ENCODE measurements at regions not wholly inside any gene's neighbourhood (a gene's known extent, or its start where the extent isn't known, plus 50 kb on each side); places are given as distances from the start of the nearest gene placed in this dataset.

- intact Hi-C loops (cut with DNase I; ENCODE audit: low total_unique reads): no loop called here
- DNase-seq (ENCODE audit: low spot score in 2 of 2): peak in 1 of 2 donors; percentile 61
Measured at GRCh38 chr2:60677356-60677755, 78.7 kb upstream of the PAPOLG start.

GRCh38 chr2:60678551-60678950 lies 77.5 kb upstream of the PAPOLG start:
- H3K36me3 ChIP-seq: no peaks in the 10 kb centered on the region
- no peak overlapping the region for H3K27ac ChIP-seq
- H3K4me1 ChIP-seq: no peaks in the 10 kb centered on the region
- intact Hi-C loops (cut with DNase I; ENCODE audit: low total_unique reads): no loop called here
- DNase-seq (ENCODE audit: low spot score in 2 of 2): no peak
- no peak for TF ChIP-seq CTCF (IDR thresholded peaks at IDR 0.05)
- TF ChIP-seq POLR2A (IDR thresholded peaks at IDR 0.05): no peak
- TF ChIP-seq POLR2AphosphoS5 (IDR thresholded peaks at IDR 0.05): no peak
- H3K27me3 ChIP-seq: peaks cover 0 to 4% of the 10 kb centered on the region in 2 donors
- H3K9me3 ChIP-seq: no peaks in the 10 kb centered on the region
- H3K4me3 ChIP-seq: no peak overlapping the region

More at GRCh38 chr2:60677356-60677755, 78.7 kb upstream of the PAPOLG start:
- Histone ChIP-seq H3K9me3 (no peaks in the 10 kb centered on the region), H3K27ac (no peak overlapping the region), H3K27me3 (peaks cover 0 to 4% of the 10 kb centered on the region in 2 donors), H3K36me3 (no peaks in the 10 kb centered on the region), H3K4me3 (no peak overlapping the region), H3K4me1 (no peaks in the 10 kb centered on the region)
- TF ChIP-seq CTCF (IDR thresholded peaks at IDR 0.05): no peak
- TF ChIP-seq POLR2AphosphoS5 (IDR thresholded peaks at IDR 0.05): no peak
- no peak for TF ChIP-seq POLR2A (IDR thresholded peaks at IDR 0.05)

GRCh38 chr2:60679036-60679780 lies 76.9 kb upstream of the PAPOLG start:
- TF ChIP-seq POLR2AphosphoS5 (IDR thresholded peaks at IDR 0.05) (no peak), POLR2A (IDR thresholded peaks at IDR 0.05) (no peak), CTCF (IDR thresholded peaks at IDR 0.05) (no peak)
- Histone ChIP-seq H3K27me3 (peaks cover 0 to 4% of the 10 kb centered on the region in 2 donors), H3K4me1 (no peaks in the 10 kb centered on the region), H3K36me3 (no peaks in the 10 kb centered on the region), H3K27ac (no peak overlapping the region), H3K9me3 (no peaks in the 10 kb centered on the region), H3K4me3 (no peak overlapping the region)
- intact Hi-C loops (cut with DNase I; ENCODE audit: low total_unique reads): no loop called here
- no peak for DNase-seq (ENCODE audit: low spot score in 2 of 2)

- no peak for TF ChIP-seq POLR2A (IDR thresholded peaks at IDR 0.05)
- TF ChIP-seq POLR2AphosphoS5 (IDR thresholded peaks at IDR 0.05): no peak
- no peak for TF ChIP-seq CTCF (IDR thresholded peaks at IDR 0.05)
- DNase-seq (ENCODE audit: low spot score in 2 of 2): no peak
- Histone ChIP-seq H3K4me3 (no peak overlapping the region), H3K27me3 (no peaks in the 10 kb centered on the region), H3K4me1 (no peaks in the 10 kb centered on the region), H3K27ac (no peak overlapping the region), H3K36me3 (no peaks in the 10 kb centered on the region), H3K9me3 (no peaks in the 10 kb centered on the region)
- intact Hi-C loops (cut with DNase I; ENCODE audit: low total_unique reads): no loop called here
Measured at GRCh38 chr2:60693551-60693950, 62.5 kb upstream of the PAPOLG start.

- no peak for TF ChIP-seq POLR2AphosphoS5 (IDR thresholded peaks at IDR 0.05)
- no peak for TF ChIP-seq POLR2A (IDR thresholded peaks at IDR 0.05)
- no peak for TF ChIP-seq CTCF (IDR thresholded peaks at IDR 0.05)
- H3K4me1 ChIP-seq: no peaks in the 10 kb centered on the region
- no peak overlapping the region for H3K27ac ChIP-seq
- H3K9me3 ChIP-seq: no peaks in the 10 kb centered on the region
- H3K4me3 ChIP-seq: no peak overlapping the region
- no peak for DNase-seq (ENCODE audit: low spot score in 2 of 2)
- no peaks in the 10 kb centered on the region for H3K27me3 ChIP-seq
- H3K36me3 ChIP-seq: no peaks in the 10 kb centered on the region
- intact Hi-C loops (cut with DNase I; ENCODE audit: low total_unique reads): no loop called here
Measured at GRCh38 chr2:60695793-60696192, 60.3 kb upstream of the PAPOLG start.
